WERI-Rb-1 (cell line): ENCODE measurements at regions not wholly inside any gene's neighbourhood (a gene's known extent, or its start where the extent isn't known, plus 50 kb on each side); places are given as distances from the start of the nearest gene placed in this dataset.

Experiments
- DNase-seq: peaks from one replicate; pipeline ENCODE4 v3.0.0-alpha.2; 2020
- H3K27ac ChIP-seq: fragments of 250-450 bp; sonication (Bioruptor Pico); 2 replicates; pipeline ENCODE4 v1.5.1; 2020; ENCODE audit warnings: mild to moderate bottlenecking, moderate library complexity
- H3K27me3 ChIP-seq: fragments of 250-450 bp; sonication (Bioruptor Pico); 2 replicates; pipeline ENCODE4 v1.5.1; 2021; ENCODE audit warnings: mild to moderate bottlenecking, low read depth, moderate library complexity; ENCODE audit not compliant: insufficient read depth, severe bottlenecking
- H3K36me3 ChIP-seq: fragments of 250-450 bp; sonication (Bioruptor Pico); 2 replicates; pipeline ENCODE4 v1.5.1; 2020; ENCODE audit warnings: mild to moderate bottlenecking, moderate library complexity
- H3K4me3 ChIP-seq: 2 replicates; pipeline ENCODE4 v1.5.1; 2011; ENCODE audit warnings: low read depth, mild to moderate bottlenecking, control low read depth, low read length
- H3K9me3 ChIP-seq: fragments of 250-450 bp; sonication (Bioruptor Pico); 2 replicates; pipeline ENCODE4 v1.5.1; 2021; ENCODE audit warnings: mild to moderate bottlenecking, moderate library complexity; ENCODE audit not compliant: severe bottlenecking
- TF ChIP-seq, protein P1 (sequence below): IDR thresholded peaks from 2 replicates; pipeline ENCODE4 v1.5.1; 2011; ENCODE audit warnings: low read depth, mild to moderate bottlenecking, control low read depth, inconsistent platforms, low read length

DNA sequence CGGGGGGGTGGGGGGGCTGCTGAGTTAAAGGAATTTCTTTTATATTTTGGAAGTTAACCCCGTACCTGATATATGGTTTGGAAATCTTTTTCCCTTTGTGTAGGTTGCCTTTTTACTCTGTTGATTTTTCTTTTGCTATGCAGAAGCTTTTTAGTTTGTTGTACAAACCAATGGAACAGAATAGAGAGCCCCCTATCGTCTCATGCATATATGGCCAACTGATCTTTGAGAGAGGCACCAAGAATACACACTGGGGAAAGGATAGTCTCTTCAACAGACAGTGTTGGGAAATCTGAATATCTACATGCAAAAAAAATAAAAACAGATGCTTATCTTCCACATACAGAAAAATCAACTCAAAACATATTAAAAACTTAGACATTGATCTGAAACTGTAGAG, 647.8 kb upstream of the KLHL29 start:
- no peaks in the 10 kb centered on the region for H3K36me3 ChIP-seq
- TF ChIP-seq, protein P1, sequence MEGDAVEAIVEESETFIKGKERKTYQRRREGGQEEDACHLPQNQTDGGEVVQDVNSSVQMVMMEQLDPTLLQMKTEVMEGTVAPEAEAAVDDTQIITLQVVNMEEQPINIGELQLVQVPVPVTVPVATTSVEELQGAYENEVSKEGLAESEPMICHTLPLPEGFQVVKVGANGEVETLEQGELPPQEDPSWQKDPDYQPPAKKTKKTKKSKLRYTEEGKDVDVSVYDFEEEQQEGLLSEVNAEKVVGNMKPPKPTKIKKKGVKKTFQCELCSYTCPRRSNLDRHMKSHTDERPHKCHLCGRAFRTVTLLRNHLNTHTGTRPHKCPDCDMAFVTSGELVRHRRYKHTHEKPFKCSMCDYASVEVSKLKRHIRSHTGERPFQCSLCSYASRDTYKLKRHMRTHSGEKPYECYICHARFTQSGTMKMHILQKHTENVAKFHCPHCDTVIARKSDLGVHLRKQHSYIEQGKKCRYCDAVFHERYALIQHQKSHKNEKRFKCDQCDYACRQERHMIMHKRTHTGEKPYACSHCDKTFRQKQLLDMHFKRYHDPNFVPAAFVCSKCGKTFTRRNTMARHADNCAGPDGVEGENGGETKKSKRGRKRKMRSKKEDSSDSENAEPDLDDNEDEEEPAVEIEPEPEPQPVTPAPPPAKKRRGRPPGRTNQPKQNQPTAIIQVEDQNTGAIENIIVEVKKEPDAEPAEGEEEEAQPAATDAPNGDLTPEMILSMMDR = peak; percentile 17; the same call in 1 of the 2 replicates
- H3K4me3 ChIP-seq = no peak overlapping the region
- no peak overlapping the region for H3K27ac ChIP-seq
- no peaks in the 10 kb centered on the region for H3K9me3 ChIP-seq
- no peaks in the 10 kb centered on the region for H3K27me3 ChIP-seq
- no peak for DNase-seq

DNA sequence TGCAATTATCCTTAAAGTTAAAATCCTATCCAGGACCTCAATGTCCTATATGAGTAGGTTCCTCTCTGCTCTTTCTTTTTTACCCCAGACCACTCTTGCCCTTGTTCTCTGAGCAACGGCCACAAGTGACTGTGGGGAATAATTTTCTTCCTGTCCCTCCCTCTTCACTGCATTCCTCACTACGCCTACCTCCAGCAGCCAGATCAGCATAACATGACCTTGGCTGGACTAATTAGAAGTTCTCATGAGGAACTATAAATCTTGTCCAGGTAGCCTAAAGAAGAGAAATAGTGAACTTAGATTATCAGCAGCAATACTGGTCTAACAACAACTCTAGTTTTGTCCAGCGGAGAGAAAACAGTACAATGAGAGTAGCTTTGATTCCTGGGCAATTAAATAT, 643.8 kb upstream of the KLHL29 start:
- Histone ChIP-seq H3K27me3 (no peaks in the 10 kb centered on the region), H3K36me3 (no peaks in the 10 kb centered on the region), H3K4me3 (no peak overlapping the region), H3K27ac (no peak overlapping the region), H3K9me3 (no peaks in the 10 kb centered on the region)
- DNase-seq = no peak
- TF ChIP-seq, protein P1 = no peak

DNA sequence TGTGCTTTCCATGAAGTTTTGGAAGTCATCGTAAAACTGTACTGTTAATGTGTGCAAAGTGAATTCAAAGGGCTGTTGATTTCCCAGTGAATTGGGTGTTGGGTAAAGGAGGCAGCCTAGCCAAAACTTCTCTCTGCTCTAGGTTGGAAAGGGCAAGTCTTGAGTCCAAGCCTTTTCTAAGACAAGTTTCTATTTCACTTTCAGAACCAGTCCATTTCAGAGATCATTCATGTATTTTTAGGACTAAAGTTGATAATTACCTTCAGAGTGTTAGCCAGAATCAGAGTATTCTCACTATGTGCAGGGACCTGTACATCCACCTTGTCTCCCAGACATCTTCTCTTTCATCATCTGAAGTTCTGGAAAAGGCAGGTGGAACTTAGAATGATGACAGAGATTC, 636.1 kb upstream of the KLHL29 start:
- H3K9me3 ChIP-seq = no peaks in the 10 kb centered on the region
- no peak for DNase-seq
- H3K27me3 ChIP-seq = no peaks in the 10 kb centered on the region
- no peak overlapping the region for H3K4me3 ChIP-seq
- no peaks in the 10 kb centered on the region for H3K36me3 ChIP-seq
- H3K27ac ChIP-seq = no peak overlapping the region
- TF ChIP-seq, protein P1 = no peak

DNA sequence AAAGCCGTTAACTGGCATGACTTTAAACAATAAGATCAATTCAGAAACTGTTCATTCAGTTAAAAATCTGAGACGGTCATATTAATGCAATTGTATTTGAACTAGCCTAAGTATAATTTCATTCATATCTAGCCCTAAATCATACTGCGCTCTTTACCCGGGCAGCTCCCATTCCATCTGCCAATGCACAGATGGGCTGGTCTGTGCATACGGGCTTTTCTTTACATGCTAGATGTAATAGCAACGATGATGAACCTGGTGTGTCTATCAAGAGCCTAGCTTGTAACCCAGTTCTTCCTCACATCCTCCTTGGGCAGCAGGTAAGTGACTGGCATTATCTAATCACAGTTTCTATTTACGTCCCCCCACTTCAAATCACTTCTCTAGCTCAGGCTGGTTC, 631.5 kb upstream of the KLHL29 start:
- TF ChIP-seq, protein P1 = no peak
- DNase-seq = peak; percentile 34
- Histone ChIP-seq H3K4me3 (no peak overlapping the region), H3K9me3 (no peaks in the 10 kb centered on the region), H3K36me3 (no peaks in the 10 kb centered on the region), H3K27me3 (no peaks in the 10 kb centered on the region), H3K27ac (peak overlapping the region; percentile 54)

DNA sequence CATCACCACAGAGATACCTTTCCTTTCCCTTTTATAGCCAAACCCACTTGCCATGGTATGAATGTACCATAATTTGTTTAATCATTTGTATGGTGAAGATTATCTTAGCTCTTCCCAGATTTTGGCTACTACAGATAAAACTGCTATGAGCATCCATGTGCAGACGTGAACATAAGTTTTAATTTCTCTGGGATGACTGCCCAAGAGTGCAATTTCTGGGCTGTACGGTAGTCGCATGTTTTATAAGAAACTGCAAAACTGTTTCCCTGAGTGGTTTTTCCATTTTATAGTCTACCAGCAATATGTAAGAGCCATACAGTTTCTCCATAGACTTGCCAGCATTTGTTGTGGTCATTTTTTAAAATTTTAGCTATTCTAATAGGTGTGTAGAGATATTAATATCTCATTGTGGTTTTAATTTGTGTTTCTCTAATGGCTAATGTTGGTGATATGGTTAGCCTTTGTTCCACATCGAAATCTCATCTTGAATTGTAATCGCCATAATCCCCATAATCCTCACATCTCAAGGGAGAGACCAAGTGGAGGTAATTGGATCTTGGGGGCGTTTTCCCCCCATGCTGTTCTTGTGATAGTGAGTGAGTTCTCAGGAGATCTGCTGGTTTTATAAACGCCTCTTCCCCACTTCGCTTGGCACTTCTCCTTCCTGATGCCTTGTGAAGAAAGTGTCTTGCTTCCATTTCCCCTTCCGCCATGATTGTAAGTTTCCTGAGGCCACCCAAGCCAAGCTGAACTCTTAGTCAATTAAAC, 628.5 kb upstream of the KLHL29 start:
- Histone ChIP-seq H3K9me3 (no peaks in the 10 kb centered on the region), H3K27me3 (no peaks in the 10 kb centered on the region), H3K27ac (no peak overlapping the region), H3K36me3 (no peaks in the 10 kb centered on the region), H3K4me3 (no peak overlapping the region)
- TF ChIP-seq, protein P1 = no peak
- peak; percentile 61 for DNase-seq

DNA sequence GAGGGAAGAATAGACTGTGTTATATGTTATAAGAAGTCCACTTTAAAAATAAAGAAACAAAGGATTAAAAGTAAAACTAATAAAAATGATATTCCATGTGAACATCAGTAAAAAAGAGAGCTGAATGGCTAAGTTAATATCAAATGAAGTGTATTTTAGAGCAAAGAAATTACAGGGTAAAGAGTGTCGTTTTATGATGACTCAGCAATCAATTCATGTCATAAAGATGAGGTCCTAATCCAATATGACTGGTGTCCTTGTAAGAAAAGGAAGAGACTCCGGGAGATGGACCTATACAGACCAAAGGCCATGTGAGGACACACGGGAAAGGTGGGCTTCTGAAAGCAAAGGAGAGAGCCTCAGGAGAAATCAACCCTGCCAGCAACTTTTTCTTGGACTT, 615.5 kb upstream of the KLHL29 start:
- DNase-seq = no peak
- Histone ChIP-seq H3K27ac (no peak overlapping the region), H3K4me3 (no peak overlapping the region), H3K9me3 (no peaks in the 10 kb centered on the region), H3K36me3 (no peaks in the 10 kb centered on the region), H3K27me3 (no peaks in the 10 kb centered on the region)
- TF ChIP-seq, protein P1 = no peak
